ENCODE measurements at regions not wholly inside any gene's neighbourhood (a gene's known extent, or its start where the extent isn't known, plus 50 kb on each side); places are given as distances from the start of the nearest gene placed in this dataset.

DNA sequence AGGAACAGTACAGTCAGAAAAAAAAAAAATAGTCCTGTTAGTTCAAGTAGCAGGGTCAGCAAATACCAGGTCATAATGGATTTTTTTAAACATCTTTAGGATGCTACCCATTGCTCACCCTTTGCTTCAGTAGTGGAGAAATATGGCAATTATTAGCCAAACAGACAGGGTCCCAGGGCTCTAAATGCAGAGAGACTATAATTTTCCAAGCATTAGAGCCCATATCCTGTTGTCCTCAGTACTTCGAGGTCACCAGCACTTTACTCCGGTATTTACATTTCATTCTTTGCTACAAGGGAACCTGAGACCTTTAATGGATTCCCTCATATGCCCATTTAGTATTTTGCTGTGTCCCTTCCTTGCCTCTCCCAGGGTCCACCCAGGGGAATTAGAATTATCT is 1562.9 kb upstream of the TENM3 start:
- no peaks in the 10 kb centered on the region for H3K4me1 Mint-ChIP-seq
- no peaks in the 10 kb centered on the region for H3K4me1 ChIP-seq (ENCODE audit: insufficient read depth, low read length)
- ChIA-PET CTCF (no interaction called here), POLR2A (interaction anchor here (0.5 kb wide), 1 partner anchor 242 kb away, joined by 4 read pairs; no protein-coding TSS in a partner anchor)
- no peak overlapping the region for H3K4me3 ChIP-seq (ENCODE audit: low read length)
- H3K27ac ChIP-seq (ENCODE audit: low read depth, low read length), result no peak overlapping the region
- H3K9me3 Mint-ChIP-seq, result peaks cover 0 to 6% (median 4%) of the 10 kb centered on the region in 5 donors
- H3K9me3 ChIP-seq (ENCODE audit: low read length), result no peaks in the 10 kb centered on the region
- no peaks in the 10 kb centered on the region for H3K36me3 ChIP-seq (ENCODE audit: insufficient read depth, low read length)
- no peaks in the 10 kb centered on the region for H3K27me3 Mint-ChIP-seq
- H3K27ac Mint-ChIP-seq, result no peak overlapping the region
- no peaks in the 10 kb centered on the region for H3K36me3 Mint-ChIP-seq
- H3K4me3 Mint-ChIP-seq, result no peak overlapping the region
- no peak for DNase-seq
- no peaks in the 10 kb centered on the region for H3K27me3 ChIP-seq (ENCODE audit: insufficient read depth, low read length, poor library complexity, severe bottlenecking)

DNA sequence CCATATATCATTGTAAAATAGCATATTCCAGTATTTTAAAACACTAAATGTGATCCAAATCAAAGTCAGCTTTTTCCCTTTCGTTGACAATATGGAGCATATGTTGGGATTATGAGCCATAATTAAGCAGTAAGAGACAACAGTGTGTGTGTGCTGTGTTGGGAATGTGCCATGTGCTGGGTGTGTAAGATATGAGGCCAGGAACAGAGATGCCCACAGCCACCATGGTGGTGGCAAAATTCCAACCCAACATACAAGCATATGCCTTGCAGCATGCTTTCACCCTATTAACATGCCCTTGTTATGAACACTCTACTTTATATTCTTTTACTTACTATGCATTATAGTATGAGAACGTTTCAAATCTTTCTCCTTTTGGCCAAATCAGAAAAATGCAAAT is 1560.4 kb upstream of the TENM3 start:
- Mint-ChIP-seq H3K4me3 (no peak overlapping the region), H3K9me3 (peaks cover 0 to 10% (median 5%) of the 10 kb centered on the region in 5 donors), H3K4me1 (no peaks in the 10 kb centered on the region), H3K36me3 (no peaks in the 10 kb centered on the region), H3K27me3 (no peaks in the 10 kb centered on the region), H3K27ac (no peak overlapping the region)
- no peak for DNase-seq
- no peaks in the 10 kb centered on the region for H3K4me1 ChIP-seq (ENCODE audit: insufficient read depth, low read length)
- no peaks in the 10 kb centered on the region for H3K9me3 ChIP-seq (ENCODE audit: low read length)
- no peak overlapping the region for H3K4me3 ChIP-seq (ENCODE audit: low read length)
- no peaks in the 10 kb centered on the region for H3K27me3 ChIP-seq (ENCODE audit: insufficient read depth, low read length, poor library complexity, severe bottlenecking)
- ChIA-PET CTCF (no interaction called here), POLR2A (no interaction called here)
- H3K27ac ChIP-seq (ENCODE audit: low read depth, low read length), result no peak overlapping the region
- H3K36me3 ChIP-seq (ENCODE audit: insufficient read depth, low read length), result no peaks in the 10 kb centered on the region

DNA sequence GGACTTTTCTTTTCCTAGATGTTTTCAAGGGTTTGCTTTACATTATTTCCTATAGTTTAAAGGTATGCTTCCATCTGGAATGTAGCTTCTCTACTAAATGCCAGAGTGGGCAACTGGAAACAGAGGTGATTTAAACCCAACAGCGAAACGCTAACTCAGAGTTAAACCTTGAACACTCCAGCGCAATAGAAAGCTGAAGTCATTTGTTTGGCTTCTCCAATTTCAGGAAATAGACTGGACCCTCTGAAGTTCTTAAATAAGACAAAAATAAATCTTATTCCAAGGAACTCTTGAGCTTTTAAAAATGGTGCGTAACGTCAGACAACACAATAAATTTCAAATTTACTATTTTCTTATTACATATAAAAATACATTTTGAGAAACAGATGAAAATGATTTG is 1560.0 kb upstream of the TENM3 start:
- CTCF ChIA-PET, result no interaction called here
- Mint-ChIP-seq H3K27me3 (no peaks in the 10 kb centered on the region), H3K4me3 (no peak overlapping the region), H3K9me3 (peaks cover 0 to 10% (median 5%) of the 10 kb centered on the region in 5 donors), H3K27ac (no peak overlapping the region), H3K4me1 (no peaks in the 10 kb centered on the region), H3K36me3 (no peaks in the 10 kb centered on the region)
- Histone ChIP-seq H3K36me3 (ENCODE audit: insufficient read depth, low read length) (no peaks in the 10 kb centered on the region), H3K4me1 (ENCODE audit: insufficient read depth, low read length) (no peaks in the 10 kb centered on the region), H3K9me3 (ENCODE audit: low read length) (no peaks in the 10 kb centered on the region), H3K4me3 (ENCODE audit: low read length) (no peak overlapping the region), H3K27ac (ENCODE audit: low read depth, low read length) (no peak overlapping the region), H3K27me3 (ENCODE audit: insufficient read depth, low read length, poor library complexity, severe bottlenecking) (no peaks in the 10 kb centered on the region)
- DNase-seq, result no peak
- POLR2A ChIA-PET, result no interaction called here

DNA sequence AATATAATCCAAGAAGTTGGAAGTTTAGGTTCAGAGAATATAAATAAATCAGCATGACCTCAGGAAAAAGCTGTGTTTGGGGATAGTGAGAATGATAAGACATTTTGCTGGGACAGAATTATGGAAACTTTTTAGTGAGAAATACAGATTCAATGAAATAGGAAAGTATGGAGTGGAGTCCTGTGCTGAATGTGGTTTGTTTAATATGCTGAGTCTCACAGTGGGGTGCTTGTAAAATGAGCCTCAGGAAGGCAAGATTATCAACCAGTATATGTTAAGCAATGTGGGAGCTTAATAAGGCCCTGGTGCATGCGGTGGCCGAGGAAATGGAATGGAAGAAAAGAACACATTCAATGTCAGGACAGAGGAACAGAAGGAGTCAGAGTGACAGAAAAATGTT is 1554.7 kb upstream of the TENM3 start:
- no peak overlapping the region for H3K27ac ChIP-seq (ENCODE audit: low read depth, low read length)
- no peaks in the 10 kb centered on the region for H3K4me1 Mint-ChIP-seq
- no peaks in the 10 kb centered on the region for H3K27me3 ChIP-seq (ENCODE audit: insufficient read depth, low read length, poor library complexity, severe bottlenecking)
- peaks cover 3 to 8% (median 4%) of the 10 kb centered on the region in 5 donors for H3K9me3 Mint-ChIP-seq
- no peak overlapping the region for H3K27ac Mint-ChIP-seq
- H3K36me3 Mint-ChIP-seq, result no peaks in the 10 kb centered on the region
- ChIA-PET POLR2A (no interaction called here), CTCF (no interaction called here)
- H3K27me3 Mint-ChIP-seq, result no peaks in the 10 kb centered on the region
- H3K36me3 ChIP-seq (ENCODE audit: insufficient read depth, low read length), result no peaks in the 10 kb centered on the region
- no peak for DNase-seq
- H3K4me3 ChIP-seq (ENCODE audit: low read length), result no peak overlapping the region
- H3K4me3 Mint-ChIP-seq, result no peak overlapping the region
- no peaks in the 10 kb centered on the region for H3K9me3 ChIP-seq (ENCODE audit: low read length)
- H3K4me1 ChIP-seq (ENCODE audit: insufficient read depth, low read length), result no peaks in the 10 kb centered on the region

DNA sequence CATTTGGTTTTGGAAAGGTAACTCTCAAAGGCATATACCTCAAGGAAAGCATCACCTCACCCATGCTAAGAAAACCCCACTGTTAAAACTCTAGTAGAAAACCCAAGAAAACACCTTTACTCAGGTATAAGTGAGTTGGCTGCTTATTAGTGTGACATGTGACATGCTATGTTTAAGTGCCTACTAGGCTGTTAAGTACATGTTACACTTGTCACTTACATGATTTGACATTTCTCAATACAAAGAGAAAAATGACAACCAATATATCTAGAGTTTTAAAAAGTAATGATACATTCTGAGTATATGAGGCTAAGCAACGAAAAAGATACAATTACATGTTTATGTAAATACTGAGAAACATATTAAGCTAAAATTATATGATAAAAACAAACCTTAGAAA is 1548.3 kb upstream of the TENM3 start:
- peaks cover 4 to 8% (median 6%) of the 10 kb centered on the region in 5 donors for H3K9me3 Mint-ChIP-seq
- H3K4me1 Mint-ChIP-seq, result no peaks in the 10 kb centered on the region
- no peak for DNase-seq
- no peak overlapping the region for H3K27ac Mint-ChIP-seq
- H3K4me1 ChIP-seq (ENCODE audit: insufficient read depth, low read length), result no peaks in the 10 kb centered on the region
- no peaks in the 10 kb centered on the region for H3K36me3 ChIP-seq (ENCODE audit: insufficient read depth, low read length)
- H3K36me3 Mint-ChIP-seq, result no peaks in the 10 kb centered on the region
- H3K27me3 Mint-ChIP-seq, result no peaks in the 10 kb centered on the region
- no peak overlapping the region for H3K4me3 ChIP-seq (ENCODE audit: low read length)
- no peaks in the 10 kb centered on the region for H3K9me3 ChIP-seq (ENCODE audit: low read length)
- no peak overlapping the region for H3K27ac ChIP-seq (ENCODE audit: low read depth, low read length)
- CTCF ChIA-PET, result no interaction called here
- H3K4me3 Mint-ChIP-seq, result no peak overlapping the region
- POLR2A ChIA-PET, result no interaction called here
- no peaks in the 10 kb centered on the region for H3K27me3 ChIP-seq (ENCODE audit: insufficient read depth, low read length, poor library complexity, severe bottlenecking)

DNA sequence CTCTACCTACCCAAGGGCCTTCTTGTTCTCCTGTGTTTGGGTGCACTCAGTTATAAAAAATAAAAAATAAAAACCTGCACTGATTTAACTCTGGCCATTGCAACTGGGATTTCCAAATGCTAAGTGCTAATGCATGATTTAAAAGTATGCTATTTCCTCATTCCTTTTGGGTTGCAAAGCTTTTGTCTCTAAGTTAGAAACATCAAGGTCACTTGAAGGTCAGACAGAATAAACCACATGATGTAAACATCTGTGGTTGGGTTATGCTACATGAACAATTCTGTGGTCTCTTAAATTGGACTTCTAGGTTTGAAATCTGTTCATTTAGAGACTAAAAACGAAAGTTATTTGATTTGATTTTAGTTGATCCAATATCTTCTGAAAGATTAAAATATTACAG is 1547.4 kb upstream of the TENM3 start:
- Mint-ChIP-seq H3K4me1 (no peaks in the 10 kb centered on the region), H3K27me3 (no peaks in the 10 kb centered on the region), H3K27ac (no peak overlapping the region), H3K36me3 (no peaks in the 10 kb centered on the region), H3K4me3 (no peak overlapping the region), H3K9me3 (peaks cover 4 to 8% (median 6%) of the 10 kb centered on the region in 5 donors)
- H3K4me3 ChIP-seq (ENCODE audit: low read length), result no peak overlapping the region
- H3K4me1 ChIP-seq (ENCODE audit: insufficient read depth, low read length), result no peaks in the 10 kb centered on the region
- H3K27ac ChIP-seq (ENCODE audit: low read depth, low read length), result no peak overlapping the region
- POLR2A ChIA-PET, result no interaction called here
- DNase-seq, result no peak
- no peaks in the 10 kb centered on the region for H3K36me3 ChIP-seq (ENCODE audit: insufficient read depth, low read length)
- H3K9me3 ChIP-seq (ENCODE audit: low read length), result no peaks in the 10 kb centered on the region
- CTCF ChIA-PET, result interaction anchor here (0.7 kb wide), 1 partner anchor 828 kb away, joined by 3 read pairs; no protein-coding TSS in a partner anchor
- H3K27me3 ChIP-seq (ENCODE audit: insufficient read depth, low read length, poor library complexity, severe bottlenecking), result no peaks in the 10 kb centered on the region

DNA sequence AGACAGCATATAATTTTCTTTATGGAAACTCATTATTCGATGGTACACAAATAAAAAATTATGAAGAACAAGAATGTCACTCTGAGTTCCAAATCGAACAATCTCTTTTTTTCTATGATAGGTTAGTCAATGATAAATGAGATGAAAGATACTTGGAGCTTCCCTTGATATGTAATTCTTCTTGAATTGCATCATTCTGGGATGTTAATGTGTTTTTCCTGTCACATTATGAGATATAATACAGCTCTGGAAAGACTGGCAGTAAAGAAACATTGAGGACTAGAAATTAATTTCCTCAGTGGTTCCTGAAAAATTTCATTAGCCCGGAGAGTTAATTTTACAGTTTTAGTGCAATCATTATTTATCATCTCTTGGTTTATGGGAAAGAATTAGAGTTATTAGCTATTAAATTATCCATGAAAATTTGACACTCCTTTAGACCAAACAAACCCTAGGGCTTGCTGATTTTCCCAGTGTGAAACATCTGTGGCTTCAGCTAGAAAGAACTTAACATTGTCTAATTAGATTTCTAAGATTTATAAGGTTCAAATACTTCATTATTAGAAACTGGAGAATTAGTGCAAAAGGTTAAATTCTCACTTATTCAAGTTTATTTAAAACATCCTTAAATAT is 1546.6 kb upstream of the TENM3 start:
- no peak overlapping the region for H3K4me3 ChIP-seq (ENCODE audit: low read length)
- H3K9me3 ChIP-seq (ENCODE audit: low read length), result no peaks in the 10 kb centered on the region
- DNase-seq, result no peak
- CTCF ChIA-PET, result interaction anchor here (0.7 kb wide), 1 partner anchor 829 kb away, joined by 3 read pairs; no protein-coding TSS in a partner anchor
- POLR2A ChIA-PET, result no interaction called here
- no peaks in the 10 kb centered on the region for H3K27me3 Mint-ChIP-seq
- no peaks in the 10 kb centered on the region for H3K4me1 ChIP-seq (ENCODE audit: insufficient read depth, low read length)
- no peak overlapping the region for H3K27ac Mint-ChIP-seq
- H3K36me3 Mint-ChIP-seq, result no peaks in the 10 kb centered on the region
- H3K27me3 ChIP-seq (ENCODE audit: insufficient read depth, low read length, poor library complexity, severe bottlenecking), result no peaks in the 10 kb centered on the region
- H3K4me1 Mint-ChIP-seq, result no peaks in the 10 kb centered on the region
- no peak overlapping the region for H3K27ac ChIP-seq (ENCODE audit: low read depth, low read length)
- peaks cover 4 to 9% (median 6%) of the 10 kb centered on the region in 5 donors for H3K9me3 Mint-ChIP-seq
- H3K36me3 ChIP-seq (ENCODE audit: insufficient read depth, low read length), result no peaks in the 10 kb centered on the region
- no peak overlapping the region for H3K4me3 Mint-ChIP-seq

DNA sequence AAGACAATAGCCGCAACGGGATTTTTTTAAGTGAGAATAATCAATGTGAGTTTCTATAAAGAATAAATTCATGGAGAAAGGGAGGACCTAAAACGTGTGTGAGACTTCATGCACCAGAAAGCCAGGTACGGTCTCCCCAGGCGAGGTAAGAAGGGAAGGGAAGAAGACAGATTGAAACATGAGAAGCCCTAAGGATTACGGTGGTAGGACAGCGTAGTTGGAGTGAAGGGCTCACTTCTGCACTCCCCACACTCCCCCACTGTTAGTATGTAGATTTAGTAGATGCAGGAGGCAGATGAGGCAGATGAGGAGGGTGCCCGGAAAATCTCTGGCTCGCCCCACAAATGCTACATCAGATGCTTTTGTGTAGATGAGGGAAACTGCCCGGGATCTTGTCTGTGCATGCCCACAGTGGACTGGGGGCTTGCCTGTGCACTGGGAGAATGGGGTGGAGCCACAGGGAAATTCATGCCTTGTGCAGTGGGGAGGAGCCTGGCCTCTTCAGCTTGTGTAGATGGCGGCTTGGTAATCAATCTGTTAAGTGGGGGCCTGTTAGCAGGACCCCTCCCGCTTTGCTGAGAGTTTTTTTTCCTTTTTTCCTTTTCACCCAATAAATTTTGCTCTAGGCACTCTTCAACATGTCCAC is 1544.5 kb upstream of the TENM3 start:
- no peak overlapping the region for H3K27ac ChIP-seq (ENCODE audit: low read depth, low read length)
- ChIA-PET CTCF (no interaction called here), POLR2A (no interaction called here)
- Mint-ChIP-seq H3K27me3 (no peaks in the 10 kb centered on the region), H3K4me3 (no peak overlapping the region), H3K9me3 (peaks cover 6 to 10% (median 9%) of the 10 kb centered on the region in 5 donors), H3K4me1 (no peaks in the 10 kb centered on the region), H3K36me3 (no peaks in the 10 kb centered on the region), H3K27ac (no peak overlapping the region)
- no peaks in the 10 kb centered on the region for H3K36me3 ChIP-seq (ENCODE audit: insufficient read depth, low read length)
- H3K4me1 ChIP-seq (ENCODE audit: insufficient read depth, low read length), result no peaks in the 10 kb centered on the region
- no peak for DNase-seq
- no peak overlapping the region for H3K4me3 ChIP-seq (ENCODE audit: low read length)
- no peaks in the 10 kb centered on the region for H3K9me3 ChIP-seq (ENCODE audit: low read length)
- H3K27me3 ChIP-seq (ENCODE audit: insufficient read depth, low read length, poor library complexity, severe bottlenecking), result no peaks in the 10 kb centered on the region
